Cardiac fibroblast (primary cell): ENCODE measurements at regions not wholly inside any gene's neighbourhood (a gene's known extent, or its start where the extent isn't known, plus 50 kb on each side); places are given as distances from the start of the nearest gene placed in this dataset.

ENCODE experiments used
- DNase-seq, 2 donors: peaks; one replicate each; pipeline versions ENCODE4 v3.0.0 to v3.0.0-alpha.2; 2010; ENCODE audit warnings: low read depth in 2 of 2
- H3K4me3 ChIP-seq, 2 donors: replicated peaks in 1 of 2; 1 replicate in 1 of 2; 2 replicates in 1 of 2; pipeline ENCODE4 v1.5.1; 2011; ENCODE audit warnings: low read depth in 2 of 2, low read length in 2 of 2, mild to moderate bottlenecking in 2 of 2, moderate library complexity in 1 of 2
- CTCF ChIP-seq: IDR thresholded peaks from one replicate; pipeline ENCODE4 v1.5.1; 2011; ENCODE audit warnings: low read depth, mild to moderate bottlenecking, low read length, inconsistent platforms

GRCh38 chr5:159858871-159859270, 57.4 kb upstream of the ADRA1B start:
- no peak for TF ChIP-seq CTCF

GRCh38 chr5:159861086-159861485, 55.2 kb upstream of the ADRA1B start:
- no peak overlapping the region for H3K4me3 ChIP-seq
- DNase-seq = no peak

More at GRCh38 chr5:159858871-159859270, 57.4 kb upstream of the ADRA1B start:
- DNase-seq = no peak
- no peak overlapping the region for H3K4me3 ChIP-seq

GRCh38 chr5:159864885-159865691, 51.2 kb upstream of the ADRA1B start:
- DNase-seq = peak; percentile 65 to 78
- H3K4me3 ChIP-seq = peak overlapping the region; percentile 7 to 14
- TF ChIP-seq CTCF = no peak

More at GRCh38 chr5:159861086-159861485, 55.2 kb upstream of the ADRA1B start:
- no peak for TF ChIP-seq CTCF

- DNase-seq = no peak
- H3K4me3 ChIP-seq = no peak overlapping the region
- no peak for TF ChIP-seq CTCF
Observed at GRCh38 chr5:159866093-159866492, 50.2 kb upstream of the ADRA1B start.
